G401 (cell line): ENCODE measurements at regions not wholly inside any gene's neighbourhood (a gene's known extent, or its start where the extent isn't known, plus 50 kb on each side); places are given as distances from the start of the nearest gene placed in this dataset.

Experiments used
- DNase-seq: peaks from one replicate; pipeline ENCODE4 v3.0.0-alpha.2; 2015; ENCODE audit warnings: low spot score
- in situ Hi-C: cut with HindIII; loops from 2 replicates; pipeline ENCODE4 v1.10.0; 2016; ENCODE audit warnings: low sequenced_read_pairs, mixed read lengths

GRCh38 chr7:18386607-18387006 is 108.9 kb upstream of the HDAC9 start:
- in situ Hi-C loops = no loop called here
- no peak for DNase-seq

- no peak for DNase-seq
- in situ Hi-C loops = no loop called here
These were observed 108.3 kb upstream of the HDAC9 start for GRCh38 chr7:18387191-18387735.

DNA sequence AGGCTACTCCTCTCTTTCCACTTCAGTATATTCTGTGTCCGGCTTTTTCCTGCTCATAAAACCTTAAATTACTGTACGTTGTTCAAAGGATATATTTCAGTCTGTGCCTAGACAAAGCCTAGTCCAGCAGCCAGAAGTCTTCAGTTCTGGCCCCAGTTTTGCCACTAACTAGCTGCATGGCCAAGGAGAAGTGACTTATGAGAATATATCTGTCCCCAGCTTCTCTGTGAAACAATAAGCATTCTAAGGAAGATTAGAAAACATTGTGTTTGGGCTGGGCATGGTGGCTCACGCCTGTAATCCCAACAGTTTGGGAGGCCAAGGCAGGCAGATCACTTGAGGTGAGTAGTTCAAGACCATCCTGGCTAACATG is 105.0 kb upstream of the HDAC9 start:
- DNase-seq = no peak
- in situ Hi-C loops = no loop called here

GRCh38 chr7:18393465-18394118 is 102.0 kb upstream of the HDAC9 start:
- in situ Hi-C loops = no loop called here
- no peak for DNase-seq

DNA sequence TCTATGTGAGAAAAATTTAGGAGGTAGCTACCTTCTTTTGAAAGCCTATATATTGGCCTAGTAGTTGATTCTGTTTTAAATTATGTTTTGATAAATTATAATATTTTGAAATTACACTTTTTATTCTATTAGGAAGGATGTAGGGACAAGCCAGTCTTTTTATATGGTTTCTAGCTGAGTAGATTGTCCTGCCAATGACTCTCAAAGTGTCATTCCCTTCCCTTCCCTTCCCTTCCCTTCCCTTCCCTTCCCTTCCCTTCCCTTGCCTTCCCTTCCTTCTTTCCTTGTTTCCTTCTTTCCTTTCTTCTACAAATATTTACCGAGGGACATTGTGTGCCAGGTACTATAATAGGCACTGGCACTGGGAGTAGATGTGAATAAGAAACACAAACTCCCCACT is 99.7 kb upstream of the HDAC9 start:
- in situ Hi-C loops = no loop called here
- no peak for DNase-seq

DNA sequence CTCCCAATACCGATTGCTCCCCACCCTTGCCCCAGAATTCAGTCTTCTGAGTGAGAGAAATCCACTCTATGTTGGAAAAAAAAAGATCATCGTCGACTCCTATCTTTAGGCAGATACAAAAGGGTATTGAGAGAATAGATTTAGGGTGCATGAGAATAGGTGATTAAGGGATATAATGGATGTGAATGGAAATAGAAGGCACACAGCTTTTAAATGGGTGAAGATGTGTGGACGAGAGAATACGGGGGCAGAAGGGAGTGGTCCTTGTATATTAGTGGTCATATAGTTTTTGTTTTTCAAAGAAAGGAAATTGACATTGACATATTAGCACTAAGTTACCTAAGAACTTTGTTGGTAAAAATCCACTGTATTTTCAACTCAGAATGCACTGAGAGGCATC is 98.6 kb upstream of the HDAC9 start:
- DNase-seq = no peak
- in situ Hi-C loops = no loop called here

DNA sequence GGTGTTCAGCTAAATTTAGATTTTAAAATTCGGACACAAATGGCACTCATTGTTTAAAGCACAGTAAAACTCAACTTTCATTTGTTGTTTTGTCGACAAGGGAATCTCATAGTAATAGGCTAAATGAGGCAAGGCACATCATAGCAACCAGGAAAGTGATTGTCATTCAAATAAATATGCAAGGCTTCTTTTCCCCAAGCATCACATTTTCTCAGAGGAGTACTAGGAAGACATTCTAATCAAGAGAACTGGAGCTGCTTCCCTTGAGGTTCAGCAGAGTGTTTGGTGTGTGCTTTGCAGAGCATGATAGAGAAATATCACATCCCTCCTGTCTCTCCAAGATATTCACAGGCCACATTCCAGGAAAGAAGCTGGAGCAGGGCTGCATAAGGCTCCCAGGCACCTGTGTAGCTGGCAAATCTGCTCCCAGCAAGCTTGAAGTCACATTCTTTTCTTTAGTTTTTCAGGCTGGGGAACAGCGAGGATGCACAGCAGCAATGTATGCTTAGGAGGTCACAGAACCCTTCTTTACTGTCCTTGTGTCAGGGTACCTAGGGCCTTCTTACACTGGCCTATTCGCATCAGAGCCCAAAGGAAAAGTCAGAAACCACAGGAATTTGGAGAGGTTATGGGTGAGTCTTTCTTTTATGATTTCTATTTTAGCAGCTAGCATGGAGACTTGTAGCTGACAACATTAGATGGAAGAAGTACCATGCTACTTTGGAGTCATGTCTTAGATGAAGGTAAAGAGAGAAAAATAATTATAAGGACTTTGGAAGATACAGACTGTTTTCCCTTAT is 95.9 kb upstream of the HDAC9 start:
- in situ Hi-C loops = no loop called here
- no peak for DNase-seq

GRCh38 chr7:18400275-18400674 is 95.3 kb upstream of the HDAC9 start:
- in situ Hi-C loops = no loop called here
- DNase-seq = no peak

DNA sequence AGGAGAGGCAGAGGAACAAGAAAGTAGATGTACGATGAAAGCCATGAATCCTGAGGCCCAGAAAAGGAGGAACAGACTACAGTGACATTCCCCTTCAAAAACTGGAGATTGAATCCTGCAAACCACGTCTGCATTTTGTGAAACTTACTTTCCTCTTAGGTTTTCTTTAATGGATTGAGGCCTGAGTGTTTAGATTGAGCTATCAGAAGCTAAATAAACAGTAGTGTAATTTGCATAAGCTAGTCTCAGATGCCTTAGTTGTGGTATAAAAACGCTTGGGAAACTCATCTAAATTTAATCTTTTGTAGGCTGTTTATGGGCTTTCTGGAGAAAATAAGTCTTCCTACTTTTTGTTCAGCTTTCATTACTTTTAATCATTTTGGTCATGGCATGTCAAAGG is 94.8 kb upstream of the HDAC9 start:
- DNase-seq = no peak
- in situ Hi-C loops = no loop called here

- DNase-seq = no peak
- in situ Hi-C loops = no loop called here
These were observed 93.8 kb upstream of the HDAC9 start for GRCh38 chr7:18401757-18402156.

DNA sequence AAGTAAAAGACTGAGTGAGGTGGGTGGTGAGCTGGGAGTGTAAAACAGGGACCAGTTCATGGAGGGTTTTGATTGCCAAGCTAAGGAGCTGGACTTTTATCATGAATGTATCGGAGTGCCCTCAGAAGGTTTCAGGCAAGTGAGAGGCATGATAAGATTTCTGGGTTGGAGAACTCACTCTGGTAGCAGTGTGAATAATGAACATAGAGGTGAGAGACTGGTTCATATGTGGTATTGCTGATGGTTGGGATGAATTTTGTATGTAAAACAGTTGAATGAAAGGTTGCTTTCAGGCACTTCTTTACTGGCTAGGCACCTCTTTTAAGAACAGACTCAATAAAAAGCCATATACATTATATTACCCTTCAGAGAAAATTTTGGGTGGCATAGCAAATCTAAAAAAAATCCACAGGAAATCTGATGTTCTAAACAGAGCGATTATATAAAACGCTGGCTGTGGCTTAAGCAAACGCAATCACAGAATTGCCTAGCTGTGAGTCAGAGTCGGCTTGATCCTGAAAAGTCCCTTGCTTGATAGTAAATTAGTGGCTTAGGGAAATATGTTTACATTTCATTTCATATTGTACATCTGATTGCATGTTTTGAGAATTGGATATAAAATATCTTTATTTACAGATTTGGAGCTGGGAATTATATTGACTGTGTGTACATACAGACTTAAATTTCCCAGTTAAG is 92.9 kb upstream of the HDAC9 start:
- DNase-seq = no peak
- in situ Hi-C loops = no loop called here

- in situ Hi-C loops = no loop called here
- DNase-seq = no peak
These were observed 89.8 kb upstream of the HDAC9 start for GRCh38 chr7:18405726-18406125.

DNA sequence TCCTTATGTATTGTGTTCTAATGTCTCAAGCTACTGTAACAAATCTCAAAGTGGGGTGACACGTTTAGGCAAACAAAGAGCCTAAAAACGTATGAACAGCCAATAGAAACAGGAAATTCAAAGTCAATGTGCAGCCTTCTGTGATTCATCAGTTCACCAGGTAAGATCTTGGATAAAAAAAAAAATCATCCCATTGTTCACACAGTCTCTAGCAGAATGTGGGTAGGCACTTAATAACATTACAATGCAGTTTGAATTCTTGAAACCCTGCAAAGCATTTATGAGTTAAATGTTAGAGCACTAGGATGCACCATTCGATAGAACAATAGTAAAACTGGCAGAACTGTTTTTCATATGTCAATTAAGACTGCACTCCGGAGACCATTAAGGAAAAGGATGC is 88.2 kb upstream of the HDAC9 start:
- in situ Hi-C loops = no loop called here
- DNase-seq = no peak

DNA sequence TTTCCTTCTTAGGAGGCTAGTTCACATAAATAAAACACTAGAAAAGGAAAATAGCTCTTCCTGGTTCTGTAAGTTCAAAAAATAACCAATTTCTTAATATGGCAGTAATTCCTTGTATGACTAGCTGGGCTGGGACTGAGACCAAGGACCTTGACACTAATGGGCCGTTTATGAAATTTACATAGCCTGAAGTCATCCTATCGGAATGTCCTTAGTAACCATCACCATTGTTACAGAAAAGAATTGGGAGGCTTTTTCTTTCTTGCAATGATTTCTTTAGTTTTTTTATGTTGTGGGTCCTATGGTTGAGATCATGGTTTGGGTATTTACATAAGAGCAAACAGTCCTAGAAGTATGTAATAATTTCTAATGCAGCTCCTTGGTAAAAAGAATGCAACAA is 87.1 kb upstream of the HDAC9 start:
- no peak for DNase-seq
- in situ Hi-C loops = no loop called here

DNA sequence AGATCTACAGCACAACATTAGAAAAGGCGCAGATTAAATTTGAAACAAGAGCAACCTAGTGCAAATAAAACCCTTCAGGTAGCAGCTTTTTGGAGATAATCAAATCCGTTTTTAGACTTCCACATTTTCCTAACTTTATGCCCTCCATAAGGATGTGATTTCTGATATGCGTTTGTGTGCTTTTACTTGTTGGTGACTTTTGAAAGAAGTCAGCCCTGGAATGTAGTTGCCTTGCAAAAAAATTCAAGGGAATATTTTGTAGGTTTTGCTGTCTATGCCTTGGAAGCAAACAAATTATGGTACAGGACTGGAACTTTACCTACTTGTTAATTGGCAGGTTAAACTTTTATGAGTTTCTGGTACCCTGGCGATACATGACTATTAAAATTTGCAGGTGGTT is 86.7 kb upstream of the HDAC9 start:
- DNase-seq = no peak
- in situ Hi-C loops = no loop called here

DNA sequence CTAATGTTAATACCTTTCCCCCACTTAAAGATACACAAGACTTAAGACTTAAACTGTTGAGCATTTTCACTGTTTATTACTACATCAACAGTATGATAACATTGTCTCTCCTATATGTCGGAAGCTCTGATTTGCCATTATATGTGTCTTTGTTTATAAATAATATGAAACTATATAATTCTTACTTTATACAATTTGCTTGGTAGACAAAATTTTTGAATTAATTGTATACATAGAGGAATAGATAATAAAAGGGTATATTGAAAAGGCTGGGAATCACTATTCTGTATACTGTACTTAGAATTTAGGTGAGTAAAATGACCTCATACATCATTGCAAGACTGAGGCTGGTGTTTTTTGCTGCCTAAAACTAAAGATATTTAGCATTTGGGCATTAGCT is 82.1 kb upstream of the HDAC9 start:
- no peak for DNase-seq
- in situ Hi-C loops = no loop called here

DNA sequence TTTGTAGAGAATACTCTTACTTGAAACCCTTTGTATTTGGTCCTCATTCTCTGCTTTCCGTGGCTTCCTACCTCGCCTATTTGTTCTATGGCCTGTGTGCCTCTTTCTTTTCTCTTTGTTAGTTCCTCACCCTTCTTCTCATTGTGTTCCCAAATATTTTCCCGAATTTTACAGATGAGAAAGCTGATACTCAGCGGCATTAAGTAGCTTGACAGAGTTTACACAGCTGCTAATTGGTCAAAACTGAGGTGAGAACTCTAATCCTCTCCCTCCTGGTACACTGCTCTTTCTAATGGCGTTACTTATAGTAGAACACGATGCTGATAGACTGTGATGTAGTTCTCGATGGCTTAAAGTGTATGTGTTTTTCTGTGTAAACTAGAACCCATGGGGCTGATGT is 80.7 kb upstream of the HDAC9 start:
- no peak for DNase-seq
- in situ Hi-C loops = no loop called here

DNA sequence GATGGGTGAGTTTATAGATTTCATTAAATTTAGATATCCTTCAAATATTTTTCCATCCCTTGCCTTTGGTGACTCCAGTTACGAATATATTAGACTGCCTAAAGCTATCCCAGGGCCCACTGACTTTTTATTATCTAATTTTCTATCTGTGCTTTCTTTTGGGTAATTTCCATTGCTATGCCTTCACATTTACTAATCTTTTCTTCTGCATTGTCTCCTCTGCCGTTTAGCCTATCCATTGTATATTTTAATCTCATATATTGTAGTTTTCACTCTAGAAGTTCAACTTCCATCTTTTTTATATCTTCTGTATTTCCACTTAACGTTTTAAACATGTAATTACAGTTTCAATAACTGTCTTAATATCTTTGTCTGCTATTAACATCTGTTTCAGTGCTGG is 78.6 kb upstream of the HDAC9 start:
- in situ Hi-C loops = no loop called here
- no peak for DNase-seq

- in situ Hi-C loops = no loop called here
- no peak for DNase-seq
These were observed 76.1 kb upstream of the HDAC9 start for GRCh38 chr7:18419456-18419855.

DNA sequence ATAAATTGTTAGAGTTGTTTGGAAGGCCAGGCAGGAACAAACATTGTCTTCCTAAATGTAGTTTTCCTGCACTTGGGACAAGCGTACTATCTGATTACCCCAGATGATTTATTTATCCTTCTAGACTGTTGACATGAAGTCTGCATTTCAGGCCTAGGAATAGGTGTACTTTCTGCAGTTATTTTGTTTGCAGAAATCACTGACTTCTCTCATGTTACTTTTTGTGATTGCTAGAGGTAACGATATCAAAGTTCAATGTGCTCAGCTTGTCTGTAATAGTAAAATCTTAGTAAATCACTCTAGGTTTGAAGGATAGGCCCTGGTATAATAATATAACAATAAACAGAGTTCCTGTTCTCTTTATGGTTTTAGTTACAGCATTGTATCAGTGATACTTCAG is 75.4 kb upstream of the HDAC9 start:
- in situ Hi-C loops = no loop called here

More for the DNA sequence above, 75.4 kb upstream of the HDAC9 start:
- DNase-seq = no peak
